ENCODE measurements at regions not wholly inside any gene's neighbourhood (a gene's known extent, or its start where the extent isn't known, plus 50 kb on each side); places are given as distances from the start of the nearest gene placed in this dataset.
A peak's percentile ranks its signal among the peaks of the same experiment; 100 is the strongest.

- Histone ChIP-seq H2AFZ (no peak overlapping the region), H3K36me3 (replicated peaks; ENCODE audit: insufficient read depth, low read depth) (no peaks in the 10 kb centered on the region), H3K27ac (no peak overlapping the region), H3K4me1 (ENCODE audit: insufficient read depth) (peaks cover 4% of the 10 kb centered on the region), H3K27me3 (no peaks in the 10 kb centered on the region), H3K79me2 (no peaks in the 10 kb centered on the region), H3K9me3 (ENCODE audit: low read depth) (no peaks in the 10 kb centered on the region), H3K4me3 (no peak overlapping the region), H3K9me2 (replicated peaks; ENCODE audit: insufficient read depth) (no peaks in the 10 kb centered on the region), H3K4me2 (no peak overlapping the region), H4K20me1 (ENCODE audit: insufficient read depth, poor library complexity, severe bottlenecking) (no peaks in the 10 kb centered on the region)
- 66% methylated on average over 10 of the region's 10 CpGs for WGBS (ENCODE audit: low lambda C conversion rate, missing lambda C conversion rate)
- TF ChIP-seq EZH2phosphoT487 (IDR thresholded peaks at IDR 0.05; ENCODE audit: low read depth, severe bottlenecking, unreplicated experiment) (no peak), EZH2 (IDR thresholded peaks at IDR 0.05; ENCODE audit: borderline replicate concordance) (no peak), CTCF (IDR thresholded peaks at IDR 0.05; ENCODE audit: poor library complexity) (no peak)
- DNase-seq (ENCODE audit: low spot score), result no peak
Measured at GRCh38 chrX:120753413-120754251, 122.0 kb downstream of the CT47B1 start.

GRCh38 chrX:120752431-120753082 is 122.7 kb upstream of the C1GALT1C1 start:
- no peaks in the 10 kb centered on the region for H3K79me2 ChIP-seq
- no peaks in the 10 kb centered on the region for H3K9me2 ChIP-seq (replicated peaks; ENCODE audit: insufficient read depth)
- 60% methylated on average over 7 of the region's 7 CpGs for WGBS (ENCODE audit: low lambda C conversion rate, missing lambda C conversion rate)
- no peaks in the 10 kb centered on the region for H3K27me3 ChIP-seq
- H2AFZ ChIP-seq, result no peak overlapping the region
- no peaks in the 10 kb centered on the region for H4K20me1 ChIP-seq (ENCODE audit: insufficient read depth, poor library complexity, severe bottlenecking)
- H3K36me3 ChIP-seq (replicated peaks; ENCODE audit: insufficient read depth, low read depth), result no peaks in the 10 kb centered on the region
- no peak for DNase-seq (ENCODE audit: low spot score)
- H3K4me1 ChIP-seq (ENCODE audit: insufficient read depth), result peaks cover 4% of the 10 kb centered on the region
- H3K4me2 ChIP-seq, result no peak overlapping the region
- H3K4me3 ChIP-seq, result no peak overlapping the region
- H3K9me3 ChIP-seq (ENCODE audit: low read depth), result no peaks in the 10 kb centered on the region
- TF ChIP-seq EZH2phosphoT487 (IDR thresholded peaks at IDR 0.05; ENCODE audit: low read depth, severe bottlenecking, unreplicated experiment) (no peak), CTCF (IDR thresholded peaks at IDR 0.05; ENCODE audit: poor library complexity) (no peak), EZH2 (IDR thresholded peaks at IDR 0.05; ENCODE audit: borderline replicate concordance) (no peak)
- H3K27ac ChIP-seq, result peak overlapping the region; percentile 46

- H2AFZ ChIP-seq, result no peak overlapping the region
- no peaks in the 10 kb centered on the region for H3K79me2 ChIP-seq
- H3K9me2 ChIP-seq (replicated peaks; ENCODE audit: insufficient read depth), result no peaks in the 10 kb centered on the region
- H4K20me1 ChIP-seq (ENCODE audit: insufficient read depth, poor library complexity, severe bottlenecking), result no peaks in the 10 kb centered on the region
- peaks cover 4% of the 10 kb centered on the region for H3K4me1 ChIP-seq (ENCODE audit: insufficient read depth)
- H3K27ac ChIP-seq, result no peak overlapping the region
- H3K4me2 ChIP-seq, result no peak overlapping the region
- no peaks in the 10 kb centered on the region for H3K9me3 ChIP-seq (ENCODE audit: low read depth)
- TF ChIP-seq EZH2phosphoT487 (IDR thresholded peaks at IDR 0.05; ENCODE audit: low read depth, severe bottlenecking, unreplicated experiment) (no peak), CTCF (IDR thresholded peaks at IDR 0.05; ENCODE audit: poor library complexity) (no peak), EZH2 (IDR thresholded peaks at IDR 0.05; ENCODE audit: borderline replicate concordance) (no peak)
- H3K27me3 ChIP-seq, result no peaks in the 10 kb centered on the region
- no peak overlapping the region for H3K4me3 ChIP-seq
- WGBS (ENCODE audit: low lambda C conversion rate, missing lambda C conversion rate), result 79% methylated on average over 2 of the region's 2 CpGs
- H3K36me3 ChIP-seq (replicated peaks; ENCODE audit: insufficient read depth, low read depth), result no peaks in the 10 kb centered on the region
- no peak for DNase-seq (ENCODE audit: low spot score)
Measured at GRCh38 chrX:120751683-120752082, 121.8 kb upstream of the C1GALT1C1 start.
